ENCODE measurements at regions not wholly inside any gene's neighbourhood (a gene's known extent, or its start where the extent isn't known, plus 50 kb on each side); places are given as distances from the start of the nearest gene placed in this dataset.
A peak's percentile ranks its signal among the peaks of the same experiment; 100 is the strongest.

GRCh38 chr18:71729611-71730010 is 814.5 kb downstream of the CBLN2 start:
- no peak for DNase-seq (ENCODE audit: low read depth)
- H3K4me3 ChIP-seq (ENCODE audit: low read depth, low read length): no peak overlapping the region
- TF ChIP-seq, protein P1, sequence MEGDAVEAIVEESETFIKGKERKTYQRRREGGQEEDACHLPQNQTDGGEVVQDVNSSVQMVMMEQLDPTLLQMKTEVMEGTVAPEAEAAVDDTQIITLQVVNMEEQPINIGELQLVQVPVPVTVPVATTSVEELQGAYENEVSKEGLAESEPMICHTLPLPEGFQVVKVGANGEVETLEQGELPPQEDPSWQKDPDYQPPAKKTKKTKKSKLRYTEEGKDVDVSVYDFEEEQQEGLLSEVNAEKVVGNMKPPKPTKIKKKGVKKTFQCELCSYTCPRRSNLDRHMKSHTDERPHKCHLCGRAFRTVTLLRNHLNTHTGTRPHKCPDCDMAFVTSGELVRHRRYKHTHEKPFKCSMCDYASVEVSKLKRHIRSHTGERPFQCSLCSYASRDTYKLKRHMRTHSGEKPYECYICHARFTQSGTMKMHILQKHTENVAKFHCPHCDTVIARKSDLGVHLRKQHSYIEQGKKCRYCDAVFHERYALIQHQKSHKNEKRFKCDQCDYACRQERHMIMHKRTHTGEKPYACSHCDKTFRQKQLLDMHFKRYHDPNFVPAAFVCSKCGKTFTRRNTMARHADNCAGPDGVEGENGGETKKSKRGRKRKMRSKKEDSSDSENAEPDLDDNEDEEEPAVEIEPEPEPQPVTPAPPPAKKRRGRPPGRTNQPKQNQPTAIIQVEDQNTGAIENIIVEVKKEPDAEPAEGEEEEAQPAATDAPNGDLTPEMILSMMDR (IDR thresholded peaks at IDR 0.05; ENCODE audit: insufficient read depth, low read depth, low read length): no peak

DNA sequence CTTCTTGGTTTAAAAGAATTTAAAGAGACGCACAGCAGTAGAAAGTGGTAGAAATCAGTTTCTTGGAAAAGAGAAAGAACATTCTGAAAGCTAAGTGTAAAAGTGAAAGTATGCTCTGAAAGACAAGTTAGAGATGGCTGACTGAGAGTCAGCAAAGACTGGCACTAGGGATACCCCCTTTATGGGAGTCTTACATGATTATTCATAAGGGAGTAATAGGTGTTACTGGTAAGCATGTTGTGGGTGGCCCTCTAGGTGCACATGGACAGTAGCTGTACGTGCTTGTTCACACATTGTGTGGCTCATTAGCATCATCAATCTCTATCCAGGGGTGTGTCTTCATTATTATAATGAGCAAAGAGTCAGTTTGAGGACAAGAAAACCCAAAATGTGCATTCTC is 816.2 kb downstream of the CBLN2 start:
- TF ChIP-seq, protein P1 (IDR thresholded peaks at IDR 0.05; ENCODE audit: insufficient read depth, low read depth, low read length): no peak
- DNase-seq (ENCODE audit: low read depth): no peak
- no peak overlapping the region for H3K4me3 ChIP-seq (ENCODE audit: low read depth, low read length)

GRCh38 chr18:71725256-71725655 is 818.9 kb downstream of the CBLN2 start:
- TF ChIP-seq, protein P1 (IDR thresholded peaks at IDR 0.05; ENCODE audit: insufficient read depth, low read depth, low read length): no peak
- H3K4me3 ChIP-seq (ENCODE audit: low read depth, low read length): no peak overlapping the region
- peak; percentile 3 for DNase-seq (ENCODE audit: low read depth)

GRCh38 chr18:71707985-71708500 is 836.1 kb downstream of the CBLN2 start:
- H3K4me3 ChIP-seq (ENCODE audit: low read depth, low read length): no peak overlapping the region
- no peak for DNase-seq (ENCODE audit: low read depth)
- TF ChIP-seq, protein P1 (IDR thresholded peaks at IDR 0.05; ENCODE audit: insufficient read depth, low read depth, low read length): no peak

GRCh38 chr18:71707400-71707799 is 836.7 kb downstream of the CBLN2 start:
- no peak overlapping the region for H3K4me3 ChIP-seq (ENCODE audit: low read depth, low read length)
- TF ChIP-seq, protein P1 (IDR thresholded peaks at IDR 0.05; ENCODE audit: insufficient read depth, low read depth, low read length): no peak
- no peak for DNase-seq (ENCODE audit: low read depth)

DNA sequence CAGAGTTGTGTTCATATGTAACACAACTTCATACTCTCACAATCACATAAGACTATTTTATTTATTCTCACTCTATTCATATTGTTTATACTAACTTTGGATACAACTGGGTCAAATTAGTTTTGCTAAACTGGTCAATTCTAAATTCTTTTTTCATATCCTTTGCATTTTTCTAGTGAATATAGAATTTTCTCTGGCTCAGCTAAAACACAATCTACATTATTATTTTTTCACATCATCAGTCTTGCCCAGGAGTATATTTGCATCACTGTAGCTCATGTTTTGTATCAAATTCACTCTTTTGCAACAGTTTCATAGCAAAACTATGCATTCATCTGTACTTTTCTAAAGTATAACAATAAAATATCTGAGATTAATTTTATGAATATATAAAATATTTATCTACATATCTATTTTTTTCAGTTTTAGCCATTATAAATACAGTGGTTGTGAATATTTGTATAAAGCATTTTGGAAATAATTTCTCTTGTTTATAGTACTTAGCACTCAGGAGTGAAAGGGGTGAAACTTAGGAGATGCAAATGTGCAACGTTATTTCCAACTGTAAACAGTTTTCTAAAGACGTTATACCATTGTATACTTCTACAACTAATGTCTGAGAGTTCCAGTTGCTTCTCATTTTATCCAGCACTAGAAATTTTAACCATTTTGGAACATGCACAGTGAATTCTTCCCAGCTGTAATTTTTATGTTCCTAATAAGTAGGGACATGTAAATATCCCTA is 854.6 kb downstream of the CBLN2 start:
- TF ChIP-seq, protein P1 (IDR thresholded peaks at IDR 0.05; ENCODE audit: insufficient read depth, low read depth, low read length): no peak
- no peak overlapping the region for H3K4me3 ChIP-seq (ENCODE audit: low read depth, low read length)
- DNase-seq (ENCODE audit: low read depth): no peak

Data from fibroblast of villous mesenchyme (primary cell).